CD8-positive, alpha-beta memory T cell (primary cell): ENCODE measurements at regions not wholly inside any gene's neighbourhood (a gene's known extent, or its start where the extent isn't known, plus 50 kb on each side); places are given as distances from the start of the nearest gene placed in this dataset.
A peak's percentile ranks its signal among the peaks of the same experiment; 100 is the strongest.

Source experiments
- CTCF ChIA-PET: fragments of 350-600 bp; sonication (Branson Sonifier 250); formaldehyde crosslinking; loops from one replicate; lab custom pipeline; 2021; ENCODE audit warnings: antibody characterized with exemption; lab: Charles Lee
- POLR2A ChIA-PET: fragments of 350-600 bp; sonication (Branson Sonifier 250); formaldehyde crosslinking; loops from one replicate; lab custom pipeline; 2021; ENCODE audit warnings: antibody characterized with exemption; lab: Charles Lee
- DNase-seq, 5 donors: peaks; one replicate each; pipeline versions ENCODE4 v3.0.0 to v3.0.0-alpha.2; 2020 to 2022; ENCODE audit warnings: mixed read lengths in 1 of 5
- H3K27ac ChIP-seq: one replicate; pipeline ENCODE4 v1.7.0; 2013; ENCODE audit warnings: low read depth, mild to moderate bottlenecking, low read length, moderate library complexity
- H3K27me3 ChIP-seq: 2 replicates; pipeline ENCODE4 v1.7.0; 2013; ENCODE audit warnings: low read length, mild to moderate bottlenecking; ENCODE audit not compliant: insufficient read depth, poor library complexity, severe bottlenecking
- H3K36me3 ChIP-seq: 2 replicates; pipeline ENCODE4 v1.7.0; 2013; ENCODE audit warnings: mild to moderate bottlenecking, low read length, moderate library complexity; ENCODE audit not compliant: insufficient read depth
- H3K4me1 ChIP-seq: 2 replicates; pipeline ENCODE4 v1.7.0; 2013; ENCODE audit warnings: mild to moderate bottlenecking, low read length, moderate library complexity; ENCODE audit not compliant: insufficient read depth
- H3K4me3 ChIP-seq: 2 replicates; pipeline ENCODE4 v1.7.0; 2013; ENCODE audit warnings: mild to moderate bottlenecking, low read length
- H3K9me3 ChIP-seq: 2 replicates; pipeline ENCODE4 v1.7.0; 2013; ENCODE audit warnings: mild to moderate bottlenecking, low read length
- H3K27ac Mint-ChIP-seq, 8 donors: one replicate each; pipeline ENCODE4 v1.8.0; 2020 to 2021; ENCODE audit warnings: mixed read lengths in 8 of 8, mild to moderate bottlenecking in 6 of 8, inconsistent platforms in 3 of 8, moderate library complexity in 3 of 8
- H3K27me3 Mint-ChIP-seq, 2 donors: one replicate each; pipeline ENCODE4 v1.8.0; 2020 to 2021; ENCODE audit warnings: mixed read lengths in 2 of 2, mild to moderate bottlenecking in 1 of 2, moderate library complexity in 1 of 2
- H3K36me3 Mint-ChIP-seq, 3 donors: one replicate each; pipeline ENCODE4 v1.8.0; 2020 to 2021; ENCODE audit warnings: mixed read lengths in 3 of 3, inconsistent platforms in 1 of 3, mild to moderate bottlenecking in 1 of 3
- H3K4me1 Mint-ChIP-seq, 3 donors: one replicate each; pipeline ENCODE4 v1.8.0; 2020 to 2021; ENCODE audit warnings: mixed read lengths in 3 of 3, inconsistent platforms in 1 of 3, mild to moderate bottlenecking in 1 of 3
- H3K4me3 Mint-ChIP-seq, 7 donors: one replicate each; pipeline ENCODE4 v1.8.0; 2020 to 2021; ENCODE audit warnings: mixed read lengths in 7 of 7, mild to moderate bottlenecking in 6 of 7, moderate library complexity in 4 of 7, inconsistent platforms in 2 of 7
- H3K9me3 Mint-ChIP-seq, 5 donors: one replicate each; pipeline ENCODE4 v1.8.0; 2020 to 2022; ENCODE audit warnings: mixed read lengths in 5 of 5, mild to moderate bottlenecking in 3 of 5, moderate library complexity in 2 of 5, inconsistent platforms in 1 of 5

DNA sequence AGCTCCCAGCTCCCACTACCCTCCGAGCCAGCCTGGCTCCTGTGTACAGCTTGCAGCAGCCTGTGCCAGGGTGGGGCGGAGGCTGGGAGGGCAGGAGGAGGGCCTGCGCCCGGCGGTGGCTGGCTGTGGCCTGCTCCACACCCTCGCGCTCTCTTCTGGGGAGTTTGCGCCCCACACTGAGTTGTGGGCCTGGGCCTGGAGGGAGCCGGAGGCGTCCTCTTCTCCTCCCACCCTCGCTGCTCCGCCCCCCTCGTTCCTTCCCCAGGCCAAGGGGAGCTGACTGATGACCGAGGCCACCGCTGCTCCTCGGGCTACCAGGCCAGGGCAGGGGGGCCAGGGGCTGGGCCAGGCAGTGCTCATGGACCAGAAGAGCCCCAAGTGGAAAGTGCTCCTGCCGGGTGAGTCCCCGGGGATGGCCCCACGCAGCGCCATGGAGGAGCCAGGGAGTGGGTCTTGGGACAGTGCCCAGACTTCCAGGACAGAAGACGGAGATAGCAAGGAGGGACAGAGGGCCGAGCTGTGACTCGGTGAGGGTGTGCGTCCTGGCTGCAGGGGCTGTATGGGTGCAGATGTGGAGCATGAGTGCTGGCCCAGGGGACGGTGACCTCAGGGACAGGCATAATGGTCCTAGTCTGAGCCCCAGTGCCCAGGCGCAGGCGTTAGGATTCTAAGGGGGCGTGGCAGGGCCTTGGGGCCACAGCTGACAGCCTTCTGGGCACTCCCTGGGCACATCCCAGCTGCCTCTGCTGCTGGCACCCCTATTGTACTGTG lies 242.1 kb upstream of the GSE1 start:
- H3K27me3 Mint-ChIP-seq, result peaks cover 2 to 5% of the 10 kb centered on the region in 2 donors
- DNase-seq, result no peak
- H3K4me1 Mint-ChIP-seq, result no peaks in the 10 kb centered on the region
- H3K4me3 Mint-ChIP-seq, result no peak overlapping the region
- Histone ChIP-seq H3K36me3 (no peaks in the 10 kb centered on the region), H3K4me3 (no peak overlapping the region), H3K27ac (peak overlapping the region; percentile 16), H3K27me3 (no peaks in the 10 kb centered on the region), H3K9me3 (no peaks in the 10 kb centered on the region), H3K4me1 (no peaks in the 10 kb centered on the region)
- H3K27ac Mint-ChIP-seq, result no peak overlapping the region
- no peaks in the 10 kb centered on the region for H3K9me3 Mint-ChIP-seq
- no peaks in the 10 kb centered on the region for H3K36me3 Mint-ChIP-seq
- ChIA-PET POLR2A (no interaction called here), CTCF (interaction anchor here (1.5 kb wide), 1 partner anchor 26 kb away, joined by 4 read pairs; no protein-coding TSS in a partner anchor)

DNA sequence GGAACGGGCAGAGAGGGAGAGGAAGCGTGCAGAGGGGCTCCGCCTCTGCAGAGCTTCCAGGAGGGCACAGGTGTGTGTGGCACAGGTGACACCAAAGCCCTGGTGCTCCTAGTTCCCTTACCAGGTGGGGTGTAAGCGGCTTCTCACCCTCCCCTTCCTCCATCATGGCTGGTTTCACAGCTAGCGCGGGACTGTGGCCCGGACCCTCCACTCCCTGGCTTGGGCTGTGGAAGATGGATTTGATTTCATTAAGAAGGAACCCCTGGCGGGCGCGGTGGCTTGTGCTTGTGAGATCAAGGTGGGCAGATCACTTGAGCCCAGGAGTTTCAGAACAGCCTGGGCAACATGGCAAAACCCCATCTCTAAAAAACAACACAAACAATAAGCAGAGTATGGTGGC lies 241.2 kb upstream of the GSE1 start:
- no peak overlapping the region for H3K4me3 ChIP-seq
- H3K4me1 ChIP-seq, result no peaks in the 10 kb centered on the region
- no peak overlapping the region for H3K4me3 Mint-ChIP-seq
- H3K27me3 ChIP-seq, result no peaks in the 10 kb centered on the region
- no peak overlapping the region for H3K27ac Mint-ChIP-seq
- DNase-seq, result no peak
- no peaks in the 10 kb centered on the region for H3K9me3 Mint-ChIP-seq
- no peak overlapping the region for H3K27ac ChIP-seq
- peaks cover 3 to 5% of the 10 kb centered on the region in 2 donors for H3K27me3 Mint-ChIP-seq
- H3K36me3 ChIP-seq, result no peaks in the 10 kb centered on the region
- H3K9me3 ChIP-seq, result no peaks in the 10 kb centered on the region
- H3K4me1 Mint-ChIP-seq, result no peaks in the 10 kb centered on the region
- ChIA-PET POLR2A (no interaction called here), CTCF (interaction anchor here (1.5 kb wide), 1 partner anchor 25 kb away, joined by 4 read pairs; no protein-coding TSS in a partner anchor)
- no peaks in the 10 kb centered on the region for H3K36me3 Mint-ChIP-seq

GRCh38 chr16:85372627-85373372 lies 240.3 kb upstream of the GSE1 start:
- Mint-ChIP-seq H3K9me3 (no peaks in the 10 kb centered on the region), H3K36me3 (no peaks in the 10 kb centered on the region), H3K4me3 (no peak overlapping the region), H3K27me3 (peaks cover 1 to 4% of the 10 kb centered on the region in 2 donors), H3K27ac (no peak overlapping the region), H3K4me1 (no peaks in the 10 kb centered on the region)
- no peak overlapping the region for H3K4me3 ChIP-seq
- H3K27me3 ChIP-seq, result no peaks in the 10 kb centered on the region
- H3K4me1 ChIP-seq, result no peaks in the 10 kb centered on the region
- no peaks in the 10 kb centered on the region for H3K9me3 ChIP-seq
- no peak overlapping the region for H3K27ac ChIP-seq
- POLR2A ChIA-PET, result no interaction called here
- H3K36me3 ChIP-seq, result no peaks in the 10 kb centered on the region
- CTCF ChIA-PET, result interaction anchor here (1.5 kb wide), 1 partner anchor 24 kb away, joined by 4 read pairs; no protein-coding TSS in a partner anchor
- DNase-seq, result no peak

DNA sequence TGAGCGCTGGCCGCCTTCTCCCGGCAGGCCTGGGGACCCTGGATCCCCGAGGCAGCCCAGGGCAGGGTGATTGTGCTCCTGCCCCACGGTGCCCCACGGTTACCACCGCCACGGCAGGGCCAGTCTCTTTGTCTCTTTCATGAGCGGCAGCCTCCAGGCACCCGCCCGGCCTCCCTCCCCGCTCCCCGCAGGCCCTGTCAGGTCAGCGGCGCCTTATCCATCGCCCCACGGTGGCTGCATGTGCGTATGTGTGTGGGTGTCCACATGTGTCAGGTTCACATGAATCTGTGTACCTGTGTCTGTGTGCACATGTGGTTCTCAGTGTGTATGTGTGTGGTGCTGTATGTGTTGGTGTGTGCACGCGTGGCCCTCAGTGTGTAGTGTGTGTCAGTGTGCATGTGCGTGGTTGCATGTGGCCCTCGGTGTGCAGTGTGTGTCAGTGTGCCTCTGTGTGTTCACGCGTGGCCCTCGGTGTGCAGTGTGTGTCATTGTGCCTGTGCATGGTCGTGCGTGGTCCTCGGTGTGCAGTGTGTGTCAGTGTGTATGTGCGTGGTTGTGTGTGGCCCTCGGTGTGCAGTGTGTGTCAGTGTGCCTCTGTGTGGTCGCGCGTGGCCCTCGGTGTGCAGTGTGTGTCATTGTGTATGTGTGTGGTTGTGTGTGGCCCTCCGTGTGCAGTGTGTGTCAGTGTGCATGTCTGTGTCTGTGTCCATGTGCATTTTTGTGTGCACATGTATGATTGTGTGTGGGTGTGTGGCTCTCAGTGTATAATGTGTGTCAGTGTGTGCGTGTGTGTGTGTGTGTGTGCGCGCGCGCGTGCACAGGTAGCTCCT lies 239.2 kb upstream of the GSE1 start:
- Mint-ChIP-seq H3K4me3 (no peak overlapping the region), H3K9me3 (no peaks in the 10 kb centered on the region), H3K4me1 (no peaks in the 10 kb centered on the region), H3K36me3 (no peaks in the 10 kb centered on the region), H3K27me3 (peaks cover 1 to 10% of the 10 kb centered on the region in 2 donors), H3K27ac (no peak overlapping the region)
- POLR2A ChIA-PET, result no interaction called here
- CTCF ChIA-PET, result no interaction called here
- Histone ChIP-seq H3K27ac (no peak overlapping the region), H3K4me3 (no peak overlapping the region), H3K9me3 (no peaks in the 10 kb centered on the region), H3K4me1 (no peaks in the 10 kb centered on the region), H3K36me3 (no peaks in the 10 kb centered on the region), H3K27me3 (no peaks in the 10 kb centered on the region)
- no peak for DNase-seq

- no peak overlapping the region for H3K4me3 ChIP-seq
- no peaks in the 10 kb centered on the region for H3K4me1 ChIP-seq
- H3K9me3 Mint-ChIP-seq, result no peaks in the 10 kb centered on the region
- no peak for DNase-seq
- peaks cover 5 to 14% of the 10 kb centered on the region in 2 donors for H3K27me3 Mint-ChIP-seq
- no peaks in the 10 kb centered on the region for H3K4me1 Mint-ChIP-seq
- H3K4me3 Mint-ChIP-seq, result no peak overlapping the region
- no peak overlapping the region for H3K27ac ChIP-seq
- no peaks in the 10 kb centered on the region for H3K36me3 Mint-ChIP-seq
- CTCF ChIA-PET, result no interaction called here
- no peaks in the 10 kb centered on the region for H3K36me3 ChIP-seq
- no peaks in the 10 kb centered on the region for H3K9me3 ChIP-seq
- no peak overlapping the region for H3K27ac Mint-ChIP-seq
- no peaks in the 10 kb centered on the region for H3K27me3 ChIP-seq
- POLR2A ChIA-PET, result no interaction called here
Measured at GRCh38 chr16:85374571-85374872, 238.6 kb upstream of the GSE1 start.

DNA sequence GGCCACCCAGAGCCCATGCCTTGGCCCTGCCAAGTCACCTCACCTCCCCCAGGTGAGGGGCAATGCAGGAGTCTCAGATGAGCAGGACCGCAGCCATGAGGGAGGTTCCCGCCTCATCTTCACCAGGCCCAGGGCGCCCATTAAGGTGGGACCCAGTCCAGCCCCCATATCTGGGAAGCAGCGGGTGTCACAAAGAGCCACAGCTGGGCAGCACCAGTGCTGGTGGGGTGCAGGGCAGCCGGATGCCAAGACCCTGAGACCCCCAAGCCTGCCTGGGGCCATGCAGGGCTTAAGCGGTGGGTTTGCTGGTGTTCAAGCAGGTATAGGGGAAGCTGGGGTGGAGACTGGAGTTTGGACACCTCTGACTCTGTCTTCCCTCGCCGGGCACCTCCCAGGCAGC lies 237.8 kb upstream of the GSE1 start:
- peaks cover 8 to 19% of the 10 kb centered on the region in 2 donors for H3K27me3 Mint-ChIP-seq
- H3K4me1 Mint-ChIP-seq, result no peaks in the 10 kb centered on the region
- POLR2A ChIA-PET, result no interaction called here
- no peak overlapping the region for H3K27ac Mint-ChIP-seq
- no peak for DNase-seq
- no peaks in the 10 kb centered on the region for H3K36me3 Mint-ChIP-seq
- H3K27ac ChIP-seq, result no peak overlapping the region
- H3K36me3 ChIP-seq, result no peaks in the 10 kb centered on the region
- no peaks in the 10 kb centered on the region for H3K4me1 ChIP-seq
- no peak overlapping the region for H3K4me3 ChIP-seq
- no peak overlapping the region for H3K4me3 Mint-ChIP-seq
- CTCF ChIA-PET, result no interaction called here
- H3K9me3 ChIP-seq, result no peaks in the 10 kb centered on the region
- no peaks in the 10 kb centered on the region for H3K27me3 ChIP-seq
- no peaks in the 10 kb centered on the region for H3K9me3 Mint-ChIP-seq

GRCh38 chr16:85376292-85377095 lies 236.6 kb upstream of the GSE1 start:
- H3K27me3 ChIP-seq, result no peaks in the 10 kb centered on the region
- Mint-ChIP-seq H3K4me3 (no peak overlapping the region), H3K27me3 (peaks cover 8 to 26% of the 10 kb centered on the region in 2 donors), H3K4me1 (no peaks in the 10 kb centered on the region), H3K9me3 (no peaks in the 10 kb centered on the region), H3K36me3 (no peaks in the 10 kb centered on the region), H3K27ac (no peak overlapping the region)
- no peaks in the 10 kb centered on the region for H3K9me3 ChIP-seq
- H3K4me3 ChIP-seq, result no peak overlapping the region
- ChIA-PET POLR2A (no interaction called here), CTCF (no interaction called here)
- no peaks in the 10 kb centered on the region for H3K4me1 ChIP-seq
- no peak for DNase-seq
- H3K27ac ChIP-seq, result no peak overlapping the region
- H3K36me3 ChIP-seq, result no peaks in the 10 kb centered on the region
